ENCODE measurements at regions not wholly inside any gene's neighbourhood (a gene's known extent, or its start where the extent isn't known, plus 50 kb on each side); places are given as distances from the start of the nearest gene placed in this dataset.

DNA sequence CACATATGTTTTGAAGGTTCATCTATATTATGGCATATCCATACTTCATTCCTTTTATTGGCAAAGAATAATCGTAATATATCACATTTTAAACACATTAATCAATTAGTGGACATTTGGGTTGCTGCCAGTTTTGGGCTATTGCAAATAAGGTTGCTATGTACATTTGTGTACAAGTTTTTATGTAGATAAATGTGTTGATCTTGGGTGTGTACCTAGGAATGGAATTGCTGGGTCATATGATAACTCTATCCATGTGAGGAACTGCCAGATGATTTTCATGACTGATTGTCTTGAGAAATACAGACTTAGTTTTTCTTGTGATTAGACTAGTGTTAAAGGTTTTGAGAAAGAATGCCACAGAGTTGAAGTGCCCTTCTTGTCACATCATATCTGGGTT, 99.2 kb upstream of the RAB40AL start:
- TF ChIP-seq, protein P1, sequence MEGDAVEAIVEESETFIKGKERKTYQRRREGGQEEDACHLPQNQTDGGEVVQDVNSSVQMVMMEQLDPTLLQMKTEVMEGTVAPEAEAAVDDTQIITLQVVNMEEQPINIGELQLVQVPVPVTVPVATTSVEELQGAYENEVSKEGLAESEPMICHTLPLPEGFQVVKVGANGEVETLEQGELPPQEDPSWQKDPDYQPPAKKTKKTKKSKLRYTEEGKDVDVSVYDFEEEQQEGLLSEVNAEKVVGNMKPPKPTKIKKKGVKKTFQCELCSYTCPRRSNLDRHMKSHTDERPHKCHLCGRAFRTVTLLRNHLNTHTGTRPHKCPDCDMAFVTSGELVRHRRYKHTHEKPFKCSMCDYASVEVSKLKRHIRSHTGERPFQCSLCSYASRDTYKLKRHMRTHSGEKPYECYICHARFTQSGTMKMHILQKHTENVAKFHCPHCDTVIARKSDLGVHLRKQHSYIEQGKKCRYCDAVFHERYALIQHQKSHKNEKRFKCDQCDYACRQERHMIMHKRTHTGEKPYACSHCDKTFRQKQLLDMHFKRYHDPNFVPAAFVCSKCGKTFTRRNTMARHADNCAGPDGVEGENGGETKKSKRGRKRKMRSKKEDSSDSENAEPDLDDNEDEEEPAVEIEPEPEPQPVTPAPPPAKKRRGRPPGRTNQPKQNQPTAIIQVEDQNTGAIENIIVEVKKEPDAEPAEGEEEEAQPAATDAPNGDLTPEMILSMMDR (IDR thresholded peaks at IDR 0.05) = no peak
- TF ChIP-seq POLR2A (IDR thresholded peaks at IDR 0.05) (no peak), POLR2AphosphoS5 (IDR thresholded peaks at IDR 0.05) (no peak), EP300 (IDR thresholded peaks at IDR 0.05) (no peak)
